Natural killer cell (primary cell): ENCODE measurements at regions not wholly inside any gene's neighbourhood (a gene's known extent, or its start where the extent isn't known, plus 50 kb on each side); places are given as distances from the start of the nearest gene placed in this dataset.

Experiments used
- ATAC-seq, 3 donors: fragments of 150-1000 bp in 2 of 3; fragments of 200-7000 bp in 1 of 3; cut with Tn5 transposase; 1 replicate in 1 of 3; 2 replicates in 2 of 3; pipeline ENCODE4 v1.10.0; 2021; ENCODE audit warnings: mild to moderate bottlenecking in 2 of 3, moderate library complexity in 2 of 3
- DNase-seq, 2 donors: peaks; one replicate each; pipeline versions ENCODE4 v3.0.0 to v3.0.0-alpha.2; 2013 to 2021; ENCODE audit warnings: mixed read lengths in 1 of 2
- H3K27ac ChIP-seq: one replicate; pipeline ENCODE4 v1.5.1; 2013; ENCODE audit warnings: mild to moderate bottlenecking, low read length
- H3K27me3 ChIP-seq: one replicate; pipeline ENCODE4 v1.6.1; 2013; ENCODE audit warnings: low read length; ENCODE audit not compliant: control insufficient read depth, insufficient read depth
- H3K36me3 ChIP-seq: one replicate; pipeline ENCODE4 v1.6.1; 2013; ENCODE audit warnings: low read length; ENCODE audit not compliant: control insufficient read depth, insufficient read depth
- H3K4me1 ChIP-seq: one replicate; pipeline ENCODE4 v1.6.1; 2013; ENCODE audit warnings: low read length; ENCODE audit not compliant: control insufficient read depth, insufficient read depth
- H3K4me3 ChIP-seq: one replicate; pipeline ENCODE4 v1.5.1; 2013; ENCODE audit warnings: low read length
- H3K9me3 ChIP-seq: one replicate; pipeline ENCODE4 v1.6.1; 2013; ENCODE audit warnings: low read length; ENCODE audit not compliant: control insufficient read depth, insufficient read depth
- H3K27ac Mint-ChIP-seq, 2 donors: one replicate each; pipeline ENCODE4 v1.8.0; 2022; ENCODE audit warnings: mild to moderate bottlenecking in 2 of 2, mixed read lengths in 2 of 2, moderate library complexity in 1 of 2
- H3K27me3 Mint-ChIP-seq, 2 donors: one replicate each; pipeline ENCODE4 v1.8.0; 2022; ENCODE audit warnings: low read depth in 2 of 2, mixed read lengths in 2 of 2
- H3K36me3 Mint-ChIP-seq: one replicate; pipeline ENCODE4 v1.8.0; 2022; ENCODE audit warnings: mixed read lengths
- H3K4me1 Mint-ChIP-seq, 2 donors: one replicate each; pipeline ENCODE4 v1.8.0; 2022; ENCODE audit warnings: mixed read lengths in 2 of 2
- H3K4me3 Mint-ChIP-seq: one replicate; pipeline ENCODE4 v1.8.0; 2022; ENCODE audit warnings: mild to moderate bottlenecking, moderate library complexity, mixed read lengths
- H3K9me3 Mint-ChIP-seq, 2 donors: one replicate each; pipeline ENCODE4 v1.8.0; 2022; ENCODE audit warnings: mixed read lengths in 2 of 2
- CTCF ChIP-seq: fragments of 200-600 bp; IDR thresholded peaks from one replicate; pipeline ENCODE4 v1.8.0; 2022; ENCODE audit warnings: antibody characterized with exemption
- WGBS: methylation state at CpG from one replicate; pipeline ENCODE4 v1.1.7; 2013; ENCODE audit warnings: missing lambda C conversion rate; ENCODE audit not compliant: insufficient coverage; 5-methylcytosine and 5-hydroxymethylcytosine counted together
- intact Hi-C: fragments of 100-400 bp; cut with micrococcal nuclease; formaldehyde crosslinking; loops from one replicate; pipeline ENCODE4 v1.14.2; 2022

GRCh38 chr17:71325117-71325516 is 795.7 kb upstream of the SOX9 start:
- Mint-ChIP-seq H3K9me3 (peaks cover 21 to 29% of the 10 kb centered on the region in 2 donors), H3K4me3 (no peak overlapping the region), H3K4me1 (no peaks in the 10 kb centered on the region), H3K27me3 (no peaks in the 10 kb centered on the region), H3K27ac (no peak overlapping the region), H3K36me3 (peaks cover 8% of the 10 kb centered on the region)
- no peak for DNase-seq
- no peak for ATAC-seq
- Histone ChIP-seq H3K4me1 (no peaks in the 10 kb centered on the region), H3K27ac (no peak overlapping the region), H3K4me3 (no peak overlapping the region), H3K9me3 (peaks cover 5% of the 10 kb centered on the region), H3K36me3 (no peaks in the 10 kb centered on the region), H3K27me3 (no peaks in the 10 kb centered on the region)
- intact Hi-C loops: no loop called here
- TF ChIP-seq CTCF: no peak
- WGBS: 69% methylated on average over 1 of the region's 1 CpG

GRCh38 chr17:71325886-71326285 is 794.9 kb upstream of the SOX9 start:
- H3K27ac ChIP-seq: no peak overlapping the region
- H3K9me3 Mint-ChIP-seq: peaks cover 16 to 22% of the 10 kb centered on the region in 2 donors
- TF ChIP-seq CTCF: no peak
- no peaks in the 10 kb centered on the region for H3K4me1 ChIP-seq
- no peaks in the 10 kb centered on the region for H3K27me3 ChIP-seq
- WGBS: 90% methylated on average over 2 of the region's 3 CpGs
- H3K4me3 ChIP-seq: no peak overlapping the region
- ATAC-seq: no peak
- no peaks in the 10 kb centered on the region for H3K4me1 Mint-ChIP-seq
- H3K27me3 Mint-ChIP-seq: no peaks in the 10 kb centered on the region
- no peak overlapping the region for H3K27ac Mint-ChIP-seq
- peaks cover 5% of the 10 kb centered on the region for H3K9me3 ChIP-seq
- no peaks in the 10 kb centered on the region for H3K36me3 ChIP-seq
- intact Hi-C loops: no loop called here
- H3K4me3 Mint-ChIP-seq: no peak overlapping the region
- peaks cover 2% of the 10 kb centered on the region for H3K36me3 Mint-ChIP-seq
- DNase-seq: no peak

- H3K4me1 Mint-ChIP-seq: no peaks in the 10 kb centered on the region
- no peaks in the 10 kb centered on the region for H3K36me3 Mint-ChIP-seq
- no peaks in the 10 kb centered on the region for H3K27me3 ChIP-seq
- intact Hi-C loops: no loop called here
- no peak for TF ChIP-seq CTCF
- no peak overlapping the region for H3K4me3 ChIP-seq
- no peak overlapping the region for H3K27ac Mint-ChIP-seq
- no peak overlapping the region for H3K27ac ChIP-seq
- H3K4me3 Mint-ChIP-seq: no peak overlapping the region
- H3K36me3 ChIP-seq: no peaks in the 10 kb centered on the region
- 67% methylated on average over 3 of the region's 5 CpGs for WGBS
- H3K9me3 ChIP-seq: peaks cover 5% of the 10 kb centered on the region
- H3K4me1 ChIP-seq: no peaks in the 10 kb centered on the region
- ATAC-seq (no peak), DNase-seq (no peak)
- peaks cover 12 to 17% of the 10 kb centered on the region in 2 donors for H3K9me3 Mint-ChIP-seq
- H3K27me3 Mint-ChIP-seq: no peaks in the 10 kb centered on the region
These were observed 793.3 kb upstream of the SOX9 start for GRCh38 chr17:71327376-71328059.
